GM12892 (cell line): ENCODE measurements at regions not wholly inside any gene's neighbourhood (a gene's known extent, or its start where the extent isn't known, plus 50 kb on each side); places are given as distances from the start of the nearest gene placed in this dataset.

Source experiments
- DNase-seq: peaks from one replicate; pipeline ENCODE4 v3.0.0; 2011; ENCODE audit not compliant: insufficient read length
- FAIRE-seq: peaks from 2 replicates; lab custom pipeline; 2011; peaks lifted over from hg19 to GRCh38; lab: Jason Lieb, UNC
- POLR2A ChIP-seq: IDR thresholded peaks from 2 replicates; pipeline ENCODE4 v1.6.1; 2011; ENCODE audit warnings: low read depth, low read length, control low read depth
- POLR2AphosphoS5 ChIP-seq: IDR thresholded peaks from 2 replicates; pipeline ENCODE4 v1.6.1; 2011; ENCODE audit warnings: low read depth, low read length, control low read depth
- TAF1 ChIP-seq: IDR thresholded peaks from 2 replicates; pipeline ENCODE4 v1.6.1; 2011; ENCODE audit warnings: low read depth, mild to moderate bottlenecking, control low read depth, low read length, borderline replicate concordance

GRCh38 chr15:95009635-95010034 lies 778.3 kb downstream of the MCTP2 start:
- TF ChIP-seq POLR2A (no peak), TAF1 (no peak), POLR2AphosphoS5 (no peak)
- DNase-seq = no peak
- FAIRE-seq = no peak

GRCh38 chr15:95013381-95013780 lies 782.0 kb downstream of the MCTP2 start:
- DNase-seq (no peak), FAIRE-seq (no peak)
- no peak for TF ChIP-seq POLR2A
- no peak for TF ChIP-seq TAF1
- TF ChIP-seq POLR2AphosphoS5 = no peak

GRCh38 chr15:95016511-95017229 lies 785.3 kb downstream of the MCTP2 start:
- FAIRE-seq (no peak), DNase-seq (no peak)
- TF ChIP-seq POLR2AphosphoS5 (no peak), POLR2A (no peak), TAF1 (no peak)

GRCh38 chr15:95017666-95018328 lies 786.4 kb downstream of the MCTP2 start:
- no peak for DNase-seq
- no peak for FAIRE-seq
- TF ChIP-seq TAF1 (no peak), POLR2A (no peak), POLR2AphosphoS5 (no peak)

- DNase-seq (no peak), FAIRE-seq (no peak)
- TF ChIP-seq POLR2A (no peak), POLR2AphosphoS5 (no peak), TAF1 (no peak)
Observed at GRCh38 chr15:95018888-95019545, 787.7 kb downstream of the MCTP2 start.

- TF ChIP-seq POLR2AphosphoS5 = no peak
- TF ChIP-seq POLR2A = no peak
- no peak for TF ChIP-seq TAF1
- FAIRE-seq (no peak), DNase-seq (no peak)
Observed at GRCh38 chr15:95019907-95020306, 788.5 kb downstream of the MCTP2 start.

GRCh38 chr15:95021816-95022215 lies 790.5 kb downstream of the MCTP2 start:
- FAIRE-seq (no peak), DNase-seq (no peak)
- TF ChIP-seq POLR2AphosphoS5 = no peak
- TF ChIP-seq TAF1 = no peak
- TF ChIP-seq POLR2A = no peak

- FAIRE-seq (no peak), DNase-seq (no peak)
- TF ChIP-seq POLR2A (no peak), TAF1 (no peak), POLR2AphosphoS5 (no peak)
Observed at GRCh38 chr15:95024351-95024750, 793.0 kb downstream of the MCTP2 start.

- DNase-seq (no peak), FAIRE-seq (no peak)
- TF ChIP-seq TAF1 (no peak), POLR2A (no peak), POLR2AphosphoS5 (no peak)
Observed at GRCh38 chr15:95025924-95026728, 794.8 kb downstream of the MCTP2 start.

- TF ChIP-seq TAF1 (no peak), POLR2A (no peak), POLR2AphosphoS5 (no peak)
- no peak for DNase-seq
- FAIRE-seq = no peak
Observed at GRCh38 chr15:95027981-95028380, 796.6 kb downstream of the MCTP2 start.

- FAIRE-seq = no peak
- DNase-seq = no peak
- TF ChIP-seq POLR2AphosphoS5 = no peak
Observed at GRCh38 chr15:95032156-95032555, 800.8 kb downstream of the MCTP2 start.

GRCh38 chr15:95035106-95035505 lies 803.7 kb downstream of the MCTP2 start:
- TF ChIP-seq POLR2AphosphoS5 (no peak), TAF1 (no peak), POLR2A (no peak)
- DNase-seq = no peak
- FAIRE-seq = no peak
